Fibroblast of peridontal ligament (primary cell): ENCODE measurements at regions not wholly inside any gene's neighbourhood (a gene's known extent, or its start where the extent isn't known, plus 50 kb on each side); places are given as distances from the start of the nearest gene placed in this dataset.
"Not testable (repeated sequence)": the region's sequence is repeated elsewhere in the genome, so short reads cannot be mapped to it uniquely, and the experiment has no call there.

ENCODE experiments used
- DNase-seq: peaks from one replicate; pipeline ENCODE4 v3.0.0-alpha.2; 2010; ENCODE audit errors: extremely low read depth

DNA sequence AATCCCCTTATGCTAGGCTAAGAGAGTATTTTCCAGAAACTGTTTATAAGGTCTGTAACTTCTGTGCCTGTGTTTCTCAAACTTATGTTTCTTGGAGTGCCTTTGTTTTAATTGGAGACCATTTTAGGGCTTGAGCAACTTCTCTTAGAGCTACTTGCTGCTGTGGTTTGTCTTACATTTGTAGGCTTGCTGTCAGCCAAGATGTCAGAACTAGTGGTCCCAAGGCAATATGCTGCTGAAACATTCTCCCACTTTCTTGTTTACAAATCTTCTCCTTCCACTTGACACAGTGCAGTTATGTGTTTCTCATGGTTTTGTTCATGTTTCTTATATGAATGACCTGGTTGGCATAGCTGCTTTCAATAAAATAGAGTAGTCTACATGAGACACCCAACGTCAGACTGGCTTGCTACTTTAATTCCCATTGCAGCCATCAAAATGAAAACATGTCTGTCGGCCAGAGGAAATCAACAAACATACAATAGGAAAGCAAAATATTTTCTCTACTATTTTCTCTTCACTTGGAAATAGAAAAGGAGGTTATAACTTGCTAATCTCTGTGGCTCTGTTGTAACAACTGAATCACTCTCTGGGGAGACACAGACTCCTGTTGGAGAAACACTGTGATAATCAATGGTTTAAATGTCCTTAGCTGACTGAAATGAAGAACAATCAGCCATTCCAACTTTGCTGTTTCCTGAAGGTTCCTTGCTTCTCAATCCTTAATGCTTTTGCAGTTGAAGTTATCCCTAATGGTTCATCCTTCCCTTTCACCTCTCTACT lies 426.4 kb downstream of the PDGFC start:
- peak; percentile 87 for DNase-seq

DNA sequence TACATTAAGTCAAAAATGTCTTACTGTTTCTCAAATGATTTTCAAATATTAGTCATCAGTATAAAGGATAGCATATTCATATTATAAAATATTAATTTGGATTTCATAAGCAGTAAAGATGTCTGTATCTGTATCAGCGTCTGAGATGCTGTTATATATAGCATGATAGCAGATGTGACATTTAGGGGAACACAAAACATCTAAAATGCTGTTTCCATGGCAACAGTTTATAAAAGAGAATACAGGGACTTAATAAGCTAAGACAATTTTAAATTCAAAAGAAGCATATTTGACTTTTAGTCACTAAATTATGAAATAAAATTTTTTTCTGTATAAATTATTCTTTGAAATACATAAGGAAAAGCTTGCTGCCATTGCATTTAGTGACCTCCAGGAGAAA lies 432.2 kb downstream of the PDGFC start:
- DNase-seq = no peak

DNA sequence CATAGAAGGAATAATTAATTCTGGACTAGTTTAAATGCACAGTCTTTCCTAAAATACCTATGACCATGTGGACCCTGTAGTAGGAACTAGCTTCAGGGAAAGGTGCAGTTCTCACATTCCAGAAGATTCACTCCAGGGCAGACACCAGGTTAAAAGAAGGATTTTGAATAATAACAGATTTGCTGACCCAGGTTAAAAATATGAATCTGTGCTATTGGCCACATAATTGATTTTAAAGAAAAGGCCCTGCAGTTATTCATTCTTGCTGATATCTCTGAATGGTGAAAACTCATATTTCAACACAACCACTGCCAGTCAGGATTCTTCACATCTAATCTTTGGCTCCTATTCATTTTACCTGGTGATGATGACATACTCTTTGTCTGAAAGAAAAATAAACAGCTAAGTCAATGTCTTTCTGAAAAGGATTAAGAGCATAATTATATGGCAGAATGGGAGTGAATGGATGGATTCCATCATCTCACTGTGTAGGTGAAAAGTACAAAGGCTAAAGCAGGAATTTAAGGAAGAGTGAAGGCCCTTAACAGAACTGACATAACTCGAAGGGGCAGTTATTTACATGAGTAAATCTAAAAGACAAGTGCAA lies 432.8 kb downstream of the PDGFC start:
- DNase-seq = no peak

DNA sequence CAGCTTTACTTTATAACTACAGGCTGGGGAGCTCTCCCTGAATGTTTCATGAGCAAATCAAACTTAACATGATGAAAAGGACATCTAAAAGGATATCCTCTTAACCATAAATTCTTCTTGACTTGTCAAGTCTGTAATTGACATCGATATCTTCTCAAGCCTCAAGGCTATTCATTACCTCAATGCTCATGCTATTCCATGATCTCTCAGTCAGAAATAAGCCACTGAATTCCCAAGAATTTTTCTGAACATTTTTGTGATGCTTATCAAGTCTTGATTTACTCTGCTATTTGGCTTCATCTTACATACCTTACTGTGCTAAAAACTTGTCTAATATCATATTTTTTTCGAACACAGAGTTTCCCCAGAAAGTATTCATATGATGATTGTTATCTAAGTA lies 433.4 kb downstream of the PDGFC start:
- DNase-seq = no peak

DNA sequence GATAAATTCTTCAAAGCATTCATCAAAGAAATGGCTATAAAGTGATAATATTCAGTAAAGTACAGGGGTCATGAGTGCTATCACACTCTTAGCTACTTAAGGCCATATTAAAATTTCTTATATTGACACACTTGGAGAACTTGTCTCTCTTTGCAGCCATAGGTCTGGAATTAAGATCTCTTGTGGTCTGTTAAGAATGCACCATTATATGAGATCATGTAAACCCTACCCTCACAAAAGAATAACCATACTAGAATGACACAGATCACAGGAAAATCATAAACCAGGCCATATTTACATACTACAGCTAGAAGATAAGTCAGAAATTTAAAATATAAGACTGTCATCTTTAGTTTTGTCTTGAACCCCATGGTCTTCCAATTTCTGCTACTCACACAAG lies 434.3 kb downstream of the PDGFC start:
- DNase-seq = no peak

DNA sequence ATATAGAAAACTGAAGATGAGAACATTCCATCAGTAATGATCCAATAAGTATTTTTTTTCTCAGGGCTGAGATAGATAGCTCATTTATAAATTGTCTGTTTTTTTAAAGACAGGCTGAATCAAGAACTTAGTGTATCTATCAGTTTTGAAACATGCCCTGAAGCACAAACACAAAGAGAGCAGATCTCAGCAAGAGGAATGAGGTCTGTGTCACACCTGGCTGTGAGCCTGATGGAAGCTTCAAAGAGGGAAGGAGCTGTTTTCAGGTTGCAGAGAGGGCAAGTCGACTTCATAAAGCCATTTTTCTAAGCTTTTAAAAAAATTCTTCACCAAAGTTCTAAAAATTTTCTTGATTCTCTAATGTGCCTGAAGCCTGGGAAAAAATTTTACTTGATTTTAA lies 434.9 kb downstream of the PDGFC start:
- no peak for DNase-seq

DNA sequence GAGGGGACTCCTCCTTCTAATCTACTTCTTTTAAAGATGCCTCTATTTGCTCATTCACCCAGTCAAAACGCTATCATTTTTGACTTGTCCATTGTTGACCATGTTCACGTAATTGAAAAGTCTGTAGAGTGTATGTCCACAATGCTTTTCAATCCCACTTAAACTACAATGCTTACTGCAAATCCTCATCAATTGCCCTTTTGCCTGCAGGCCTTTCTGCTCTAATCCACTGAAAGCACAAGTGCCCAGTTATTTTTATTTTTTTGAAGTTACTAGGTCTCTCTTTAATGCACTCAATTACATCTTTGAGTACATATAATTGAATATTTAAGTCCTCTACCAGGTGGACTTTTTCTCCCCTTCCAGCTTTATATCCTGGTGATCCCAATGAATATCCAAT lies 437.4 kb downstream of the PDGFC start:
- DNase-seq = no peak

DNA sequence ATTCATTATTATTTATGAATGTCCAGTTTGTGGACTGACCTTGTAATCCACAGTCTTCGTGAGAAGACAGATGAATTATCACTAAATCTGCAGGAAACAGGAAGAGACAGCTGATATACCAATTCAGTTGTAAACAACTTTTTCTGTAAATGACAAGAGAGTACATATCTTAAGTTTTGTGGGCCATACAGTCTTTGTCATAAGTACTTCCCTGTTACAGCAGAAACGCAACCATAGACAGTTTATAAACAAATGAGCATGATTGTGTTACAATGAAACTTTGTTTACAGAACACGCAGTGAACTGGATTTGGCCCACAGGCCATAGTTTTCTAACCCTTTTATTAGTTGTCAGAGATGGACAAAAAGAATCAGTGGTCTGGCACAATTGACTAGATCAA lies 443.4 kb downstream of the PDGFC start:
- peak; percentile 23 for DNase-seq

DNA sequence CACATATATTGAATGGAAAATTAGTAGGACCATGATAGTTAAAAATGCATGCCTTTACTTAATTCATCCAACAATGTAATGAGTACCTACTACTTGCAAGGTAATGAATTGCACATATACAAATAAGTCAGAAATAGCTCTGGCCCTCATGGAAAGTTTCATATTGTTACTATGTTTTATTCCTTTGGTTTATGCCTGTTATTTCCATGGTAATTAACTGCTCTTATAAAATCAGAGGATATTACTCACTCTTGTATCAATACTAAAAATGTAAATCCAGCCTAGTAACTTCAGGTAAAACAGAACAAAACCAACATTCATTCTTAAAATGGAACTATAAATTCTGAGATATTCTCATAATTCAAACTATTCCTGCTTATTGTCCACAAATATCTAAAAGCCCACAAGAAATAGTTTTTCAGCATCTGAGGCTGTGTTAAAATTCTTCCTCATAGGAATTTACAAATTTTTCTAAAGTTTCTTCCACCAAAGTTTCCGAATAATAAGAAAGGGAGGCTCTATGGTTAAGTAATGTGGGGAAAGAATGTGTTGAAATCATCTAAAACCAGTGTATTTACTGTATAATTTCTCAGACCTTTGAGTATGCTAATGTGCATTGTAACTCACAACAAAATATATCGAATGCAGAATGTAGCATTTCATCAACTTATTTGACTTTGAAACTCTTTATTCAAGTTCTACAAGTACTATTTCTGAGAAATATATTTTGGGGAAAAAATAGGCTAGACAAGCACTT lies 444.2 kb downstream of the PDGFC start:
- DNase-seq = no peak

DNA sequence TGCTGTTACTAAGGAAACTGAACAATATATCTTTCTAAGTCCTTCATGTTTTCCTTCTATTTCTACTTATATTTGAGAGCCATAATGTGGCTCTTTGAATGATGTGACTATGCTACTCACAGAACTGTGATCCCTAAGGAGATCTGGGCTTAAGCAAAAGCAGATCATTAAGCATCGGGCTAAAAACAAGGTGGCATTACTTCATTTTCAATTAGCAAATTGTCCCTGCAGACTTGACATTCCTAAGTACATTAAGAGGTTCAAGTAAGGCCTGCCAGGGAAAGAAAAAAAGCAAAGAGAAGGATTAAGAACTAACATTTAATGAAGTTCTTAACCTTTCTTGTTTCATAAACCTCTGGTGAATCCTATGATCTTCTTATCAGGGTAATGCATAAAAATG lies 447.6 kb downstream of the PDGFC start:
- no peak for DNase-seq

DNA sequence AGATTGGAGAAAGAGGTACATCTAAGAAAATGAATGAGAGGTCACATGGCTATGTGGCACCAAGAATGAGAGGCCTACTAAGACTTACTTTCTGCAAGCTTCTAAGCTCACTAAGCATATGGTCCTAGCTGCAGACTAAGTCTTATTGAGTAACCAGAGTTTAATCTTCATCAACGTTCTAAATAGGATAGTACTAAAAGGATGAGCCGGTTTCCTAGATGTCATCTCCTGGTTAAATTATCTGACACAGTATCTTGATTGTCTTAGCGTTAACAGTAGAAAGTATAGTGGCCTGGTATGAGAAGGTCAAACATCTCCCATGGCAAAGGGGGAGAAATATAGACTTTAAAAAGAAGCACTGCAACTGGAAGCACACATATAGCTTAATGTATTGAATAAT lies 448.1 kb downstream of the PDGFC start:
- DNase-seq = no peak

DNA sequence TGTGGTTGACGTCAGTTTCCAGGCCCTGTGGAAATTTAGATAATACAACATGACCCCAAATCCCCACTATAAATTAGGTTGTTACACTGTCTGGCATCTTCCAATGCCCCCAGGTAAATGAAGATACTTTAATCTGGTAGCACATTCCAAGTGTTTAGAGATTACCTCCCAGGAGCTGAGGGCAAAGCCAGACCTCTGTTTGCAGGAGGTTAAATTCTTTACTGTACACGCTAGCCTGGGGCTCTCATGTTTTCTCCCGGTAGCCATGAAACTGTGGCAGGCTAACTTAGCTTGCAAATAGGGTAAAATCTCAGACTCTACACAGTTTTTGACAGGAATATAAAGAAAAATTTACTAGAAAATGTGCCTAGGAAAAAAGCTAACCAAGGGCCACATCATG lies 450.0 kb downstream of the PDGFC start:
- no peak for DNase-seq

DNA sequence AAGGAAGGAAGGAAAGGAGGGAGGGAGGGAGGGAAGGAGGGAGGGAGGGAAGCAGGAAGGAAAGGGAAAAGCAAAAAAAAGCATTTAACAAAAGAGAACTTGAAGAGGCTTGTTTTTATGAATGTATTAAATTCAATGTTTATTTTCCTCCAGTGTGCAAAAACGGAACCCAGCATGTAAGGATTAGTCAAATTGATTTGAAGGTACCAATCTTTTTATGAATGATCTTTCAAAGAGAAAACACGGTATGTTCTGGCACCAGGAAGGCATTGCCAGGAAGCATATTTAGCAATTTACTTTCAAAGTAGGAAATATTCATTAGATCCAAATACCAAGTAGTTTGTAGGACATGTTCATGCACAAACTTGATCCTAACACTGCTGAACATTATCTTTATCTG lies 453.6 kb downstream of the PDGFC start:
- no peak for DNase-seq

DNA sequence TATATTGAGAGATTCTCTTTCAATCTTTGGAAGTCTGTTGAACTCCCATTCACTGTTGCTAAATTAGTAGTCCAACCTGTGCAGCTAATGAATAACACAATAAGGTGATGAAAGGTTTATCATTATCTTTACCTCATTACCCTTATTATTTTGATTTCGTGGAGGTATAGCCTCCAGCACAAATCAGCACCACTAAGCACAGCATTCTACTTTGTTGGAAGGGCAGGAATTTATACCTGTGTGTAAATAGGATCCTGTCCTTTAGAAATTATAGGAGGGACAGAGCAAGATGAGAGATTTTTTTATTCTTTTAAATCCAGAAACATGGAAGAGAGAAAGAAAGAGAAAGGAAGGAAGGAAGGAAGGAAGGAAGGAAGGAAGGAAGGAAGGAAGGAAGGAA lies 454.1 kb downstream of the PDGFC start:
- no peak for DNase-seq

DNA sequence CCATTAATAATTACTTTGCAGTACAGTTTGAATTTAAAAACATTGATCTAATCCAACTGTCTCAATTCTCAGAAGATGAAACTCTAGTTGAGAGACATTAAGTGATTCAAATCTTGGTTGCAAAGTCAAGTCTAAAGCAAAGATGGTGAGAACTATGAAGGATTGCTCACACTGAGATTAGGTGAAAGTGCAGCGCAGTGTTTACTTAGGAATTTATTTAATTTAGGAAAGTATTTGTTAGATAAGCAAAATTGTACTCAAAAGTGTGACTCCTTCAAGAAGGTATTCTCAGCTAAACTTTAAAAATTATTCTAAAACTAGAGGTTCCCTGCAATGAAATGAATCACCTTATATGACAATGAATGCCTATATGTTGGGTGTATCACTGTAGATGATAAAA lies 454.9 kb downstream of the PDGFC start:
- DNase-seq = no peak

DNA sequence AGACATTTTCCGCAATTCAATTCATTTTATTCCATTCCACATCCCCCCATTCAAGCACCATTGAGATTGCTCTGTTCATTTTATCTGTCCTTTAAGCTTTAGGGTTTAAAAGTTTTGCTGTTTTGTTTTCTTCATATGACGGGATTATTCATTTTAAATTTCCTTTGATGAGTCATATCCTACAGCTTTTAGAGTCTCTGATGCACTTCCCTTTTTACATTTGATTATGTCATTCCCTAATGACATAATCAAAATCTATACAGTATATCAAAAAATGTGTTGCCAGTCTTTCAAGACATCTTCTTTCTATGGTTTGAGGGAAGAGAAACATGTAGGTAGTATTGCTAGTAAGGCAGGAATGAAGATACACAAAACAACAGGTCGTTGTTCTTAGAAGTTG lies 456.3 kb downstream of the PDGFC start:
- DNase-seq = no peak

DNA sequence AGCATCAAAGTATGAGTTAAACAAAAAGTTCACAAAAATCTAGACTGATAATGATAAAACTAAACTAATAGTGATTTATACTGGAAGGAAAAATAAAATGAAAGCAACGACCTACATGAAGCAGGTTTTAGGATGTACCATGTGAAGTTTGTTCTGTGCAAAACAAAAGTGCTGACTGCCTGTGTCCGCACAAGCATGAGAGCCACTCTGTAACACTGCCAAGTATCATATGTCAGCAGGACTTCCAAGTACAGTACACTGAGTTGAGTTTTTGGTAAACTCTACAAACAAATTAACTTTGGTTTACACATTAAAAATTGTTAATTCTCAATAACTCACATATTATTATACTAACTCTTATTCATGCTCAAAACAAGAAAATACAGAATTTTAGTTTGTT lies 459.0 kb downstream of the PDGFC start:
- DNase-seq = peak; percentile 62

DNA sequence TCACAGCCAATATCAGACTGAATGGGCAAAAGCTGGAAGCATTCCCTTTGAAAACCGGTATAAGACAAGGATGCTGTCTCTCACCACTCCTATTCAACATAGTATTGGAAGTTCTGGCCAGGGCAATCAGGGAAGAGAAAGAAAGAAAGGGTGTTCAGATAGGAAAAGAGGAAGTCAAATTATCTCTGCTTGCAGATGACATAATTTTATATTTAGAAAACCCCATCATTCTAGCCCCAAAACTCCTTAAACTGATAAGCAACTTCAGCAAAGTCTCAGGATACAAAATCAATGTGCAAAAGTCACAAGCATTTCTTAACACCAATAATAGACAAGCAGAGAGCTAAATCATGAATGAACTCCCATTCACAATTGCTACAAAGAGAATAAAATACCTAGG lies 461.7 kb downstream of the PDGFC start:
- not testable (repeated sequence) for DNase-seq

DNA sequence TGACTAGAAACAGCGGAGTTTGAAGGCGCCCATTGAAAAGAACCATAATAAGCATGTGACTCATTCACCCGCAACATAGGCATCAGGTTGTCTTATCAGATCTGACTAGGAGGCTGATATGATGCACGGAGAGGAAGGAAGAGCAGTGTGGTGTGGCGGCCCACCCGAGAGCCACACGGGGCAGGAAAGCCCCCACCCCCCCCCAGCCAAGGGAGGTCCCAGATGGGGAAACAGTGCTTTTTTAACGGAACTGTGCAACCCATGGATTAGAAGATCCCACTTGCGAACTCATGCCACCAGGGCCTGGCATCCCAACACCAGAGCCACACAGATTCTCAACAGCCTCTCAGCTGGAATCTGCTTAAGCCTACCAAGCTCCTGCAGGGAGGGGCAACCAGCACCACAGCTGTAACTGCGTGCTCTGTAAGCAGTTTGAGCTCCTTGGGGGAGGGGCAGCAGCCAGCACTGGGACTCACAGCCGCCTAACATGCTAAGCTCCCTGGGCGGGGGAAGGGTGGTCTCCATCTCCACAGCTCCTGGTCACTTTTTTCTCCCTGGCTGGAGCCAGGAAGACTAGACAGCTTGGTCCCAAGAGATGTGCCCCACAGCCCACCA lies 466.2 kb downstream of the PDGFC start:
- no peak for DNase-seq

DNA sequence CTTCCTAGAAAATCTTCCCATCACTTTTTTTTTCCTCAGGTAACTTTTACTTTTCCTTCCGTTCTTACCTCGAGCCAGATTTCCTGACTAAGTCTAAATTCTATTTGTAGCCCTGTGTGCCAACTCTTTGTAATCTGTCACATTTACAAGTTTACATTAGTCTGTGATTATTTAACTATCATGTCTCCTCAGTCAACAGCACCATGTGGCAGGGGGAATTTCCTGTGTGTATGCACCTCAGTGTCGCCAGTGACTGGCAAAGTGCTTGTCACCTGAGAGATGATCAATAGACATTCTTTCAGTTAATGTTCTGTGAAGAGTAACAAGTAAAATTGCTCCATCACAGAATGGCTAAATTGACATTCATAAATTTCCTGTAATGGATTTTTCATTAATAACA lies 468.5 kb downstream of the PDGFC start:
- no peak for DNase-seq

DNA sequence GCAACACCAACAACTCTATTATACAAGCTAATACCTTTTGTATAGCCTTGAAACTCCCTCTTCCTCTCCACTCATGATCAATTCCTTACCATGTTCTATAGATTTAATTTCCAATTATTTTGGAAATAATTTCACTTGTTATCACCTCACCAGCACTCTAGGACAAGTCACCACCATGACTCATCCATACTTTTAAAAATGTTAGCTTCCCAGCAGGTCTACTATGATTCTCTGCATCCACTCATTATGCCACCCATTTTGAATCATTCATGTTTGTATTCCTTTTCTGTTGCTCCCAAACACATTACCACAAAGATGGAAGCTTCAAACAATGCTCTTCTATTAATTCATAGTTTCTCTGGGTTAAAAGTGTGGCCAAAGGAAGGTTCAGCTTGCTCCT lies 469.6 kb downstream of the PDGFC start:
- DNase-seq = no peak

DNA sequence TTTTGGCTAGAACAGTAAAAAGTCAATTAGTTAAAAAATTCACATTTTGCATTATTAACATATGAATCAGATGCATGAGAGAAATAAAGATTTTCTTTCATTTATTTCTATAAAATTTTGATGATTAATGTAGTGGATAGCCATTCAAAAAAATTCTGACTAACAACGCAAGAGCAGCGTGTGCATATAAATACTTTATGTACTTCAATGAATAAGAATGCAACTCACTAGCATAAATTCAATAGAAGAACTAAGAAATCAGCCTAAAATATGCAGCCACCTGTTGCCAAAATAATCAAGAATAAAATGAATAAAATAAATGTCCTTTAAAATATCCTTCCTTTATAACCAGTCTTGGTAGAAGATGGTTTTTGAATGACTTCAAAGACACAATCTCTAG lies 471.9 kb downstream of the PDGFC start:
- DNase-seq = no peak

DNA sequence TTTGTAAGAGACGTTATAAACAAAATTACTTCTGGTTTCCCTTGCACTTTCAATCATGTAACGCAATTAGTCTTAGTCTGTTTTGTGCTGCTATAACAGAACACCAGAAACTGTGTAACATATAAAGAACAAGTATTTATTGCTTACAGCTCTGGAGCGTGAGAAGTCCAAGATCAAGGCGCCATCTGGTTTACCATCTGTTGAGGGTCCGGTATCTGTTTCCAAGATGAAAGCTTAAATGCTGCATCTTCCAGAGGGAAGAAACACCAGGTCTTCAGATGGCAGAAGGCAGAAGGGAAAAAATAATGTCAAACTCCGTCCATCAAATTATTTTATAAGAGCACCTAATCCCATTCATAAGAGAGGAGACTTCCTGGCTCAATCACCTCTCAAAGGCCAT lies 474.1 kb downstream of the PDGFC start:
- no peak for DNase-seq
